ENCODE measurements at regions not wholly inside any gene's neighbourhood (a gene's known extent, or its start where the extent isn't known, plus 50 kb on each side); places are given as distances from the start of the nearest gene placed in this dataset.
"Not testable (repeated sequence)": the region's sequence is repeated elsewhere in the genome, so short reads cannot be mapped to it uniquely, and the experiment has no call there.

- DNase-seq (ENCODE audit: low spot score) = no peak
Measured at GRCh38 chr3:146757759-146758158, 152.6 kb upstream of the PLSCR5 start.

DNA sequence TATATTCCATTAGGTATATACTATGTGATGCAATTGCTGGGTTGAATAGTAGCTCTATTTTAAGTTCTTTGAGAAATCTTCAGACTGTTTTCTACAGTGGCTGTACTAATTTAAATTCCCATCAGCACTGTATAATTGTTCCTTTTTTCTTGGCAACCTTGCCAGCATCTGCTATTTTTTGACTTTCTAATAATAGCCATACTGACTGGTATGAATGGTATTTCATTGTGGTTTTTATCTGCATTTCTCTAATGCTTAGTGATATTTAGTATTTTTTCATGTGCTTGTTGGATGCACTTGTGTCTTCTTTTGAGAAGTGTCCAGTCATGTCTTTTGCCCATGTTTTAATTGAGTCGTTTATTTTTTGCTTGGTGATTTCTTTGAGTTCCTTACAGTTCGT, 145.1 kb upstream of the PLSCR5 start:
- no peak for DNase-seq (ENCODE audit: low spot score)

DNA sequence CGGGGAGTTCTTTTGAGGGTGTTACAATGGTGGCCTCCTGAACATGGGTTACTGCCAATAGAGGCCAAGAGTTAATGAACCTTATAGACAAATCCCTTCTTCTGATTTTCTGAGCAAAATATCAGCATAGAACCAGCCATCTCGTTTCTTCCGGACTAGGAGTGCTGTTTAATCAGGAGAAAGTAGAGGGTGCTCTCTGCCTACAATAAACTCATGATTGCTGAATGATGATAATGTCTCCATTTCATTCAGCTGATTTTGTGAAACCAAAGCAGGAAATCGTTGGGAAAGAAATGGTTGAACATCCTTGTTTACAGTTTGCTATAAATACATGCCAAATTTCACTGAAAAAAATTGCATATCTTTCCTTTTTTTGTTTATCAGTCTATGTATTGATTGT, 142.8 kb upstream of the PLSCR5 start:
- DNase-seq (ENCODE audit: low spot score) = peak; percentile 7

GRCh38 chr3:146747051-146747450, 141.9 kb upstream of the PLSCR5 start:
- no peak for DNase-seq (ENCODE audit: low spot score)

- DNase-seq (ENCODE audit: low spot score) = no peak
Measured at GRCh38 chr3:146746190-146746589, 141.0 kb upstream of the PLSCR5 start.

DNA sequence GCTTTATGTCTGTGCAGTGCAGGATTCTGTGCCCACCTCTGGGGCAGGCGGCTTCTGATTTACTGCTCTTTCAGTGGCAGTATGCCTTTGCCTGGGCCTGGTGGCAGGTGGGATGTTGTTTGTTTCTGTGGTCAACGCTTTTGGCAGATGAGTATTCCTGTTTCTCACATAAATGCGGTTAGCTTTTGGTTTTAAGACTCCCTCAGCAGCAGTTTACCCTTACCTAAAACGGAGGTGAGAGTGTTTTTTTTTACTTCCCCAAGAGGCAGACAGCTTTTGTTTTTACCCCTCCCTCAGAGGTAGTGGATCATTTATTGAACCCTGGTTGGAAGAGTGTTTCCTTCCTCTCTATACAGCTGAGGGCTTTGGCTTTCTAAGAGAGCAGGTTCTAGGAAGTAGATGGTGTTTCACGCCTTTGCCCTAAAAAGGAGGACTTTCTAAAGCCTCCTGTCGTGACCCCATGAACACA, 134.1 kb upstream of the PLSCR5 start:
- DNase-seq (ENCODE audit: low spot score) = no peak

- no peak for DNase-seq (ENCODE audit: low spot score)
Measured at GRCh38 chr3:146732325-146732724, 127.2 kb upstream of the PLSCR5 start.

GRCh38 chr3:146715170-146715569, 110.0 kb upstream of the PLSCR5 start:
- DNase-seq (ENCODE audit: low spot score) = no peak

DNA sequence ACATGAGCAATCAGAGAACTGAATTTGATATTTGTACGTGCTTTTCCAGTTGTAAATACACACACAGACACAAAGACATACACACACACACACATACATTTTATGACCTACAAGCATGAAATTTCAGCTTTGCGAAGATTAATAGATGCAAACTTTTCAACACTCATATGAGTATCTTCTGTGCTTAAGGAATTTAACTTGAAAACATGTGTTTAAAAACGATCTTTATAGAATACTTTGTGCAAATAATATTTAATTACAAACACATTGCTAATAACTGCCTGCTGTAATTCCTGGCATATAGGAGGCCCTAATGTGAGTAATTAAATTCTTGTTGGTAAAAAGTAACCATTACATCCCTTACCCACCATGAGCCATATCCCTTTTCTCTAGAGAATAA, 107.7 kb upstream of the PLSCR5 start:
- DNase-seq (ENCODE audit: low spot score) = no peak

DNA sequence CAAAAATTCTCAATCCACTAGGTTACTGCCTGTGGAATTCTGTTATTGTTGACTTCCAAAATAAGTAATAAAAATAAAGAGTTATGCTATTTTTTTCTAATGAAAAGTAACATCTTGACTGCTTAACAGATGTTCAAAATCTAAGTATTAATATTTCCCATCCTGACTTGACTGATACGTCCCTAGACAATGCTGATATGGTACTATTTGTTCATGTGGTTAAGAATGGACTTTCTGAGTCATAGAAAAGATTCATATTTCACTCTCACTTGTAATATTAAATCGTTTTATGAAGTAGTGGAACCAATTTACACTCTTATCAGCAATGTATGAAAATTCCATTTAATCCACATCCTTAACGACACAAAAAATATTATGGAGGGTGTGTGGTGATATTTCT, 104.8 kb upstream of the PLSCR5 start:
- DNase-seq (ENCODE audit: low spot score) = no peak

GRCh38 chr3:146705225-146705624, 100.1 kb upstream of the PLSCR5 start:
- no peak for DNase-seq (ENCODE audit: low spot score)

- DNase-seq (ENCODE audit: low spot score) = no peak
Measured at GRCh38 chr3:146702237-146702636, 97.1 kb upstream of the PLSCR5 start.

GRCh38 chr3:146701246-146701645, 96.1 kb upstream of the PLSCR5 start:
- DNase-seq (ENCODE audit: low spot score) = no peak

DNA sequence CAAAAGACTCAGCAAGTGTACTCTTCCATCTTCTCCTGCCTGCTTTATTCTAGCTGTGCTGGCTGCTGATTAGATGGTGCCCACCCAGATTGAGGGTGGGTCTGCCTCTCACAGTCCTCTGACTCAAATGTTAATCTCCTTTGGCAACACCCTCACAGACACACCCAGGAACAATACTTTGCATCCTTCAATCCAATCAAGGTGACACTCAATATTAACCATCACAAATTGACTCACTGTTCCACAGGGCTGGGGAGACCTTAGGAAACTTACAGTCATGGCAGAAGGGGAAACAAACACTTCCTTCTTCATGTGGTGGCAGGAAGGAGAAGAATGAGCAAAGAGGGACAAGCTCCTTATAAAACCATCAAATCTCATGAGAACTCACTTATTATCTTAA, 94.9 kb upstream of the PLSCR5 start:
- not testable (repeated sequence) for DNase-seq (ENCODE audit: low spot score)

- no peak for DNase-seq (ENCODE audit: low spot score)
Measured at GRCh38 chr3:146692254-146692653, 87.1 kb upstream of the PLSCR5 start.

DNA sequence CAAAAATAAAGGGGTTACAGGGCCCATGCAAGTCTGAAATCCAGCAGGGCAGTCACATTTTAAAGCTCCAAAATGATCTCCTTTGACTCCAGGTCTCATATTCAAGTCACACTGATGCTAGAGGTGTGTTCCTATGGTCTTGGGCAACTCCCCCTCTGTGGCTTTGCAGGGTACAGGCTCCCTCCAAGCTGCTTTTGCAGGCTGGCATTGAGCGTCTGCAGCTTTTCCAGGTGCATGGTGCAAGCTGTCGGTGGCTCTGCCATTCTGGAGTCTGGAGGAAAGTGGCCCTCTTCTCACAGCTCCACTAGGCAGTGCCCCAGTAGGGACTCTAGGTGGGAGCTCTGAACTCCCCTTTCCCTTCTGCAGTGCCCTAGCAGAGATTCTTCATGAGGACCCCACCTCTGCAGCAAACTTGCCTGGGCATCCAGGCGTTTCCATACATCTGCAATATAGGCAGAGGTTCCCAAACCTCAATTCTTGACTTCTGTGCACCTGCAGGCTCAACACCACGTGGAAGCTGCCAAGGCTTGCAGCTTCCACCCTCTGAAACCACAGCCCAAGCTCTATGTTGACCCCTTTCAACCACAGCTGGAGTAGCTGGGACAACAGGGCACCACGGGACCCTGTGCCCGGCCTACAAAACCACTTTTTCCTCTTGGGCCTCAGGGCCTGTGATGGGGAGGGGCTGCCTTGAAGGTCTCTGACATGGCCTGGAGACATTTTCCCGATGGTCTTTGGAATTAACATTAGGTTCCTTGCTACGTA, 80.1 kb upstream of the PLSCR5 start:
- DNase-seq (ENCODE audit: low spot score) = no peak

DNA sequence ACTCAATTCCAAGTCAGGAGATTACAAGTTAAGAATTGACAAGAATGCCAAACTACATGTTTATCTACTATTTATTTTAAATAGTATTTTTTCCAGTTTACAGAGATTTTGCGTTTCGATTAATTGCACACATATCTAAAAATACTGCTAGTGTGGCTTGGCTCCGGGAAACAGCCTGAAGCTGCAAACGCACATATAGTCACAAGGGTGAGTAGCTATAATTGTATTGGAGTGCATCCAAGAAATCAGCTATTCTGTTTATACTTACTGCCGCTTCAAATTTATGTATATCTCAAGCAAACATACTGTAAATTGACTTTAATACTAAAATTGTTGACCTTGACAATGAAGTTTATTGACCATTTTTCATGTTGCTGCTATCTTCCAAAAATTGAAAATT, 77.0 kb upstream of the PLSCR5 start:
- DNase-seq (ENCODE audit: low spot score) = no peak

DNA sequence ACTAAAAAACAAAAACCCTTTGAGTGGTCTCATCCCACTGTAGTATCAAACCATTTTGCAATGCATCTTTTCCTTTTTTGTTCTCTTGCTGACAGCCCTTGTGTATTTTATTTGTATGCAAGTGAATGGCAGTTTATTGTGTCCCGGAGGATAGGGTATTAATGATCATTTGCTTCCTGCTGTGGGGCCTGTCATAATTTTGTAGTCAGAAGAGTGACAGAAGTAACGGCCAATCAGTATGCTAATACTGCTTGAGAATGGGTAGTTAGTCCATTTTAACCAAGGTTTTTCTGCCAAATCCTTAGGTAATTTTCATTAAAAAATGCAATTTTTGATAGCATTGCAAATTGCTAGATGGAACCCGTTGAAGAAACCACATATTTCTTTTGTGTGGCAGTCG, 75.5 kb upstream of the PLSCR5 start:
- DNase-seq (ENCODE audit: low spot score) = no peak

GRCh38 chr3:146679995-146680394, 74.8 kb upstream of the PLSCR5 start:
- no peak for DNase-seq (ENCODE audit: low spot score)

- no peak for DNase-seq (ENCODE audit: low spot score)
Measured at GRCh38 chr3:146679191-146679590, 74.0 kb upstream of the PLSCR5 start.

DNA sequence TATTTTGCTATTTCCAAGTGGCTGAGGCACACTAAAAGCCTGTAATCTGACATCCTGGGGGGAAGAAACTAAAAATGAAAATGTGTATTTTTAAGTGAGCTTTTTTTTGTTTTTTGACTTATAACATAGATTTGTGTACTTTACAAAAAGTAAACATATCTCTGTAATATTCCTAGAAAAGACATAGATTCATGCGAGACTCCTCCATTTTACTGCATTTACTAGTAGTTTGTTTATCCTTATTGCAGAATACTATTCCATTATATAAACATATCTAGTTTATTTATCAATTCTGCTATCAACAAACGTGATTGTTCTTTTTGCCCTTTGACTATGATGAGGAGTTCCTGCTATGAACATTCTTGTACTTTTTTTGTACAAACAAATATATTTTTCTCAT, 67.8 kb upstream of the PLSCR5 start:
- DNase-seq (ENCODE audit: low spot score) = no peak

DNA sequence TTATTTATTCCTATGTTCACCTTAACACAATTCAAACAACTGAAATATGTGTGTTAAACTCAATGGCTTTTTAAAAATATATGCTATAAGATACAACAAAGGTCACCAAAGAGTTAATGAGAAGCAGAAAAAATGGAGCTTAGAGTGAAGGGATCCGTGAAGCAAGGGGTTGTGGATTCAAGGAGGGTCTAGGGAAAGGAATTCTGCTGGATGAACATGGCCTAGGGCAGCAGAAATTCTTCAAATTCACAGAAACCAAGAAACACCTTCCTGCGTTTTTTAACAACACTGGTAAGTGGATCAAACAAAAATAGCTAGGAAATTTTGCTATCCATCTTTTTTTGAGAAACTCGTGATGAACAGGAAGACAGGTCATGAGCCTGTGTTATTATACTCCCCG, 59.3 kb upstream of the PLSCR5 start:
- DNase-seq (ENCODE audit: low spot score) = no peak

GRCh38 chr3:146658841-146659240, 53.7 kb upstream of the PLSCR5 start:
- no peak for DNase-seq (ENCODE audit: low spot score)

GRCh38 chr3:146655333-146655996, 50.3 kb upstream of the PLSCR5 start:
- no peak for DNase-seq (ENCODE audit: low spot score)

Data from RKO (cell line).